ENCODE measurements at regions not wholly inside any gene's neighbourhood (a gene's known extent, or its start where the extent isn't known, plus 50 kb on each side); places are given as distances from the start of the nearest gene placed in this dataset.
"Not testable (repeated sequence)": the region's sequence is repeated elsewhere in the genome, so short reads cannot be mapped to it uniquely, and the experiment has no call there.

DNA sequence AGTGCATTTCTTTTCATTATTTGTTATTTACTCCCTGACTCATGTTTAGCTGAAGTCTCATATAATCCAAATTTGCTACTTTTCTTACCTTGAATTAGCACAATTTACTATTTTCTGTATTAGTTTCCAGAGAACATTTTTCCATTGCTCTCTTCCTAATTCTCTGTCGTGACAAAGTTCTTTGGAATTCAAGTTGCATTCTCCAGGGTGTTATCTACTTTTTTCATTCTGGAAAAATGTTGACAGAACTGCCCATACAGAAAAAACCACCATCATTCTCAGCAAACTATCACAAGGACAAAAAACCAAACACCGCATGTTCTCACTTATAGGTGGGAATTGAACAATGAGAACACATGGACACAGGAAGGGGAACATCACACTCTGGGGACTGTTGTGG lies 67.3 kb upstream of the SGIP1 start:
- TF ChIP-seq, protein P1, sequence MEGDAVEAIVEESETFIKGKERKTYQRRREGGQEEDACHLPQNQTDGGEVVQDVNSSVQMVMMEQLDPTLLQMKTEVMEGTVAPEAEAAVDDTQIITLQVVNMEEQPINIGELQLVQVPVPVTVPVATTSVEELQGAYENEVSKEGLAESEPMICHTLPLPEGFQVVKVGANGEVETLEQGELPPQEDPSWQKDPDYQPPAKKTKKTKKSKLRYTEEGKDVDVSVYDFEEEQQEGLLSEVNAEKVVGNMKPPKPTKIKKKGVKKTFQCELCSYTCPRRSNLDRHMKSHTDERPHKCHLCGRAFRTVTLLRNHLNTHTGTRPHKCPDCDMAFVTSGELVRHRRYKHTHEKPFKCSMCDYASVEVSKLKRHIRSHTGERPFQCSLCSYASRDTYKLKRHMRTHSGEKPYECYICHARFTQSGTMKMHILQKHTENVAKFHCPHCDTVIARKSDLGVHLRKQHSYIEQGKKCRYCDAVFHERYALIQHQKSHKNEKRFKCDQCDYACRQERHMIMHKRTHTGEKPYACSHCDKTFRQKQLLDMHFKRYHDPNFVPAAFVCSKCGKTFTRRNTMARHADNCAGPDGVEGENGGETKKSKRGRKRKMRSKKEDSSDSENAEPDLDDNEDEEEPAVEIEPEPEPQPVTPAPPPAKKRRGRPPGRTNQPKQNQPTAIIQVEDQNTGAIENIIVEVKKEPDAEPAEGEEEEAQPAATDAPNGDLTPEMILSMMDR (IDR thresholded peaks at IDR 0.05): not testable (repeated sequence)
- not testable (repeated sequence) for TF ChIP-seq POLR2AphosphoS5 (IDR thresholded peaks at IDR 0.05)

Measured in sigmoid colon (tissue), 4 donors.